IPS-18c (cell line): ENCODE measurements at regions not wholly inside any gene's neighbourhood (a gene's known extent, or its start where the extent isn't known, plus 50 kb on each side); places are given as distances from the start of the nearest gene placed in this dataset.
"Not testable (repeated sequence)": the region's sequence is repeated elsewhere in the genome, so short reads cannot be mapped to it uniquely, and the experiment has no call there.

Experiments
- H3K4me3 ChIP-seq: 2 replicates; pipeline ENCODE4 v1.7.0; 2013; ENCODE audit warnings: low read depth, mild to moderate bottlenecking, low read length, moderate library complexity; ENCODE audit not compliant: insufficient read depth
- H3K9me3 ChIP-seq: one replicate; pipeline ENCODE4 v1.6.1; 2013; ENCODE audit warnings: mild to moderate bottlenecking, low read length, moderate library complexity; ENCODE audit not compliant: control insufficient read depth, insufficient read depth

- H3K9me3 ChIP-seq: no peaks in the 10 kb centered on the region
These were observed 728.2 kb downstream of the BRINP1 start for GRCh38 chr9:118640836-118641560.

GRCh38 chr9:118643118-118643517, 726.1 kb downstream of the BRINP1 start:
- Histone ChIP-seq H3K9me3 (peaks cover 2% of the 10 kb centered on the region), H3K4me3 (no peak overlapping the region)

More at GRCh38 chr9:118640836-118641560, 728.2 kb downstream of the BRINP1 start:
- H3K4me3 ChIP-seq: no peak overlapping the region

GRCh38 chr9:118644066-118644465, 725.2 kb downstream of the BRINP1 start:
- H3K9me3 ChIP-seq: peaks cover 2% of the 10 kb centered on the region
- H3K4me3 ChIP-seq: no peak overlapping the region

GRCh38 chr9:118647331-118647730, 721.9 kb downstream of the BRINP1 start:
- H3K4me3 ChIP-seq: no peak overlapping the region
- peaks cover 2% of the 10 kb centered on the region for H3K9me3 ChIP-seq

GRCh38 chr9:118650417-118650816, 718.8 kb downstream of the BRINP1 start:
- Histone ChIP-seq H3K4me3 (no peak overlapping the region), H3K9me3 (peaks cover 2% of the 10 kb centered on the region)

- Histone ChIP-seq H3K4me3 (no peak overlapping the region), H3K9me3 (no peaks in the 10 kb centered on the region)
These were observed 717.7 kb downstream of the BRINP1 start for GRCh38 chr9:118651511-118651910.

GRCh38 chr9:118652258-118652657, 717.0 kb downstream of the BRINP1 start:
- Histone ChIP-seq H3K4me3 (no peak overlapping the region), H3K9me3 (no peaks in the 10 kb centered on the region)

- H3K9me3 ChIP-seq: no peaks in the 10 kb centered on the region
- no peak overlapping the region for H3K4me3 ChIP-seq
These were observed 716.3 kb downstream of the BRINP1 start for GRCh38 chr9:118652912-118653311.

GRCh38 chr9:118659011-118659410, 710.2 kb downstream of the BRINP1 start:
- Histone ChIP-seq H3K9me3 (no peaks in the 10 kb centered on the region), H3K4me3 (no peak overlapping the region)

GRCh38 chr9:118665226-118665919, 703.9 kb downstream of the BRINP1 start:
- no peaks in the 10 kb centered on the region for H3K9me3 ChIP-seq

GRCh38 chr9:118670011-118670953, 699.0 kb downstream of the BRINP1 start:
- H3K4me3 ChIP-seq: no peak overlapping the region
- H3K9me3 ChIP-seq: no peaks in the 10 kb centered on the region

More at GRCh38 chr9:118665226-118665919, 703.9 kb downstream of the BRINP1 start:
- H3K4me3 ChIP-seq: no peak overlapping the region

GRCh38 chr9:118674942-118675341, 694.3 kb downstream of the BRINP1 start:
- Histone ChIP-seq H3K9me3 (peaks cover 2% of the 10 kb centered on the region), H3K4me3 (no peak overlapping the region)

- H3K4me3 ChIP-seq, H3K9me3 ChIP-seq: not testable (repeated sequence)
These were observed 691.1 kb downstream of the BRINP1 start for GRCh38 chr9:118677936-118678653.

- Histone ChIP-seq H3K9me3 (no peaks in the 10 kb centered on the region), H3K4me3 (no peak overlapping the region)
These were observed 682.3 kb downstream of the BRINP1 start for GRCh38 chr9:118686959-118687358.

GRCh38 chr9:118689280-118689679, 680.0 kb downstream of the BRINP1 start:
- Histone ChIP-seq H3K9me3 (no peaks in the 10 kb centered on the region), H3K4me3 (no peak overlapping the region)

- H3K4me3 ChIP-seq: no peak overlapping the region
- peaks cover 2% of the 10 kb centered on the region for H3K9me3 ChIP-seq
These were observed 676.6 kb downstream of the BRINP1 start for GRCh38 chr9:118692613-118693012.

GRCh38 chr9:118693645-118694044, 675.6 kb downstream of the BRINP1 start:
- Histone ChIP-seq H3K4me3 (no peak overlapping the region), H3K9me3 (peaks cover 2% of the 10 kb centered on the region)
